GM21515 (cell line): ENCODE measurements at regions not wholly inside any gene's neighbourhood (a gene's known extent, or its start where the extent isn't known, plus 50 kb on each side); places are given as distances from the start of the nearest gene placed in this dataset.

Experiments
- ATAC-seq: cut with Tn5 transposase; IDR thresholded peaks from one replicate; pipeline ENCODE4 v1.9.1; 2021; ENCODE audit not compliant: unreplicated experiment

- no peak for ATAC-seq
Observed at GRCh38 chr12:127896661-127897060, 370.3 kb upstream of the TMEM132C start.

DNA sequence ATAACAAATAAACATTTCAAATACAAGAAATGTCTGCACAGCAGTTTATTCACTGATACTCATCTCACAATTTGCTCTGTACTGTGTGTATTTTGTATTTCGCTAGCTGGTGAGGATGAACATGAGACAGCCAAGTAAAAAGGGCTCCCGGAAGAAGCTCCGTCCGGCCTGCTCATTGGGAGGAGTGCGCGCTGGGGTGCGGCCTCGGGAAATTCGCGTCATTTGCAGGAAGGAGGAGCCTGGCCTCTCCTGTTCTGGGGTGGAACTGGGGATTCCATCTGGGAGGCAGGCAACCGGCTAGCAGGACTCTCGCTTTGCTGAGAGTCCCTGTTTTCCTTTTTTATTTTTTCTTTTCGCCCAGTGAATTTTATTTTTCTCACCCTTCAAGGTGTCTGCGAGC is 368.4 kb upstream of the TMEM132C start:
- no peak for ATAC-seq

DNA sequence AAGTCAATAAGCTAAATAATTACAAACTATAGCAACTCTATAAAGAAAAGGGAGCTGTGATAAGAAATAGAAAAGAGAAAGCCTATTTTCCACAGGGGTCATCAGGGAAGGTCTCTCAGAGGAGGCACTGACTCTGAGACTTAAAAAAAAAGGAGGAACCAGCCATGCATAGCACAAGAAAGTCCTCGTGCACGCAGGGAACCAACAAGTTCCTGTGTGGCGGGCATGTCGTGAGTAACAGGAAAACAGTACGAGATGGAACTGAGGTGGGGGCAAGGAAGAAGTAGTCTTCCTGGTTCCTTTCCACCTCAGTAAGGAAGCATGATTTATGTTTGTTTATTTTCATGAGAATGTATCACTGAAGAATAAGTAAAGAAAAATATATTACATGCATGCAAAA is 367.0 kb upstream of the TMEM132C start:
- no peak for ATAC-seq

GRCh38 chr12:127900386-127900785 is 366.6 kb upstream of the TMEM132C start:
- no peak for ATAC-seq

- ATAC-seq = no peak
Observed at GRCh38 chr12:127903146-127903545, 363.8 kb upstream of the TMEM132C start.

- ATAC-seq = no peak
Observed at GRCh38 chr12:127909041-127909440, 357.9 kb upstream of the TMEM132C start.

- no peak for ATAC-seq
Observed at GRCh38 chr12:127911291-127911690, 355.7 kb upstream of the TMEM132C start.

DNA sequence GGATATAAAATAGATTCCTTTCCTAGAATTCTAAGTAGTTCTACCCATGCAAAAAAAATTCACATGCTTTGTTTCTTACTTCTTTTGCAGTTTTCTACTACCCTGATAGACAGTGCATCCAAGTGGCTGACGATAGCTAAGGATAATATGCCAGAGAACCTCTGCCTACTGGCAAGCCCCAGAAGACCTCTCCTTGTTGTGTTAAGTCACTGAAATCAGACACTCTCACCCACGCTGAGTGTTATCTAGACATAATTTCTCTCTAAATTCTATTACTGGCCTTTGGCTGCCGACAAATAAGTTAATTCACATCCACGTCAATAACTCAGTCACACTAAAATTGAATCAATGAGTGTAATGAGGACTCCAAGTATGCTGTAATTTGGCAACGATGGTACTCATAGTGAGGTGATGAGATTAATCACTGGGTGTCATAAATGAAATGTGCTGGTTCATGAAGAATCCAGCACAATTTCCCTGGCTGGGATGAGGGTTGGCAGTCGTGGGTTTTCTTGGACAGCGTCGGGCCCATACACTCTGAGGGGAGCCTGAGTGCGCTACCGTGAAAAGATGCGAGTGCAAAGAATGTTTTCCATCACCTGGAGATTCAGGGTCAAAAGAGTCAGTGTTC is 354.8 kb upstream of the TMEM132C start:
- ATAC-seq = no peak

DNA sequence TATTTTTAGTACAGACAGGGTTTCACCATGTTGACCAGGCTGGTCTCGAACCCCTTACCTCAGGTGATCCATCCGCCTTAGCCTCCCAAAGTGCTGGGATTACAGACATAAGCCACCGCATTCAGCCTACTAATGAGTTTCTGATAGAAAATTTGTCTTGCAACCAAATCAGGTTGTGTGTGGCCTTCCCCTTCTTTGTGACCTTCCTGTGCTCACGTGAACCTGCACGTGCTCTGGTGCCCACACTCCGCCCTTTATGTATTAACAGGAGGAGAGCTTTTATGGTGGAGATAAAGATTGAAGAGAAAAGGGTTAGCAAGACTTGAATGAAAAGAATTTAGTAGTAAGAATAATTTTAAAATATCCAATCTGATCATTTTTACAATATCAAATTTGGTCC is 343.5 kb upstream of the TMEM132C start:
- ATAC-seq = no peak

DNA sequence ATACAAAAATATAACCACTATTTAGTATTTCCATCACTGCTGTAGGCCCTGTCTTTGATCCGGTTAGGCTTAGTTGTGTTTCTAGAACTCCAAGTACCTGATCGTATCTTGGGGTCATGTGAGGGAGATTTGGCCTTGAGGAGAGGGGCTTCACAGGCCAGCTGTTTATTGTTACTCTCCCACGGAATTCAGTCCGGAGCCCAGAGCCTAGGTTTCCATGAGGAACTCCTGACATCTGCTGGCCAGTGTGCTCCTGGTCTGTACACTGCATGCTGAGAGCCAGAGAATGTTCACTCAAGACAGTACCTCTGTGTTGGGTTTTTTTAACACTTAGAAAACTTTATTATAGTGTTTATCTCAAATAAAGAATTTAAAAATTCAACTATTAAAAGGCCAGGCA is 341.0 kb upstream of the TMEM132C start:
- ATAC-seq = no peak

DNA sequence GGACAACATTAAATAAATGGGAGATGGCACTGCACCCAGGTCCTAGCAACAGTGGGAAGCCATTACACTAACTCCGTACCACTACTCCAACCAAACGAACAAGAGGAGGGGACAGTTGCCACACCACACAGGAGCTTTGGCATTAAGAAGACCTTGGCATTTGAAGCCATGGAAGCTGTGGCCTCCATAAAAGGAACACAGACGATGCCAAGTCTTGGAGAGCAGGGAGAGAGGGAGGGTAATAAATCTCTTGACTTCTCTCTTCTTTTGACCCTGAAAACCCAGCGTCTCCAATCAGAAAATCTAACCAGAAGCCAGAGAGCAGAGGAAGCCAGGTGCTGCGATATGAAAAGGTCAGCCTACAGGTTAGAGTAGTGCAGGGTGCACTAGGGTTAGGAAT is 338.8 kb upstream of the TMEM132C start:
- no peak for ATAC-seq

DNA sequence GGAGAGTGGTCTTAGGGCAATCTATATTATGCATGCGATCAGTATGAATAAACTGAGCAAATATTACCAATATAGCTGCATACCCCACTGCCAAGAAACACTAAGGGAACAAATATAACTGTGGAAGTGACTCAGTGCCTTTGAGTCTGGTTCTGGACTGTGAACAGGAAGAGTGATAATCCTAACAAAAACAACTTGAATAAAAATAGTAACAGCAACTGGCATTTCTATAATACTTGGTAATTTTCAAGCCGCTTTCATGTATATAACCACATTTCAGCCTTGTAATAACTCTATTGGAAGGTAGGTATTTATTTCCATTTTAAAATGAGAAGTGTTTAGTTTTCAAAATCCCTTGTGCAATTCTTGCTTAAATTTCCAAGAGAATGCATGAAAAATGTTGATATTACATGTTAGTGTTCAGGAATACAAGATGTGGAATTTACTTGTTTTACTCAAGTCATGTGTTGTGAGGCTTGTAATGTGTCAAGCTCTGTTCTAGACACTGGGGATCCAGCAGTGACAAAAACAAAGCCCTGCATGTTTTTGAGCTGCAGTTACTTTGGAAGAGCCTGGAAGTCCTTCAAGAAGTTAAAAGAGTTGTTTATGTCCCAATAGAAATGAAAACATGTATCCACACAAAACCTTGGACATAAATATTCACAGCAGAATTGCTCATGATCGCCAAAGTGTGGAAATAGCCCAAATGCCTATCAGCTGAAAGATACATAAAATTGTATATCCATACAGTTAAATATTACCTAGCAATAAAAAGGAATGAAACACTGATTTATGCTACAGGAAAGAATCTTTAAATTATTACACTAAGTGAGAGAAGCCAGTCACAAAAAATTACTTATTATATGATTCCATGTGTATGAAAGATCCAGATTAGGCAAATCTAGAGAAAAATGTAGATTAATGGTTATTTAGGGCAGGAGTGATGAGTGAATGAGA is 338.1 kb upstream of the TMEM132C start:
- ATAC-seq = no peak

DNA sequence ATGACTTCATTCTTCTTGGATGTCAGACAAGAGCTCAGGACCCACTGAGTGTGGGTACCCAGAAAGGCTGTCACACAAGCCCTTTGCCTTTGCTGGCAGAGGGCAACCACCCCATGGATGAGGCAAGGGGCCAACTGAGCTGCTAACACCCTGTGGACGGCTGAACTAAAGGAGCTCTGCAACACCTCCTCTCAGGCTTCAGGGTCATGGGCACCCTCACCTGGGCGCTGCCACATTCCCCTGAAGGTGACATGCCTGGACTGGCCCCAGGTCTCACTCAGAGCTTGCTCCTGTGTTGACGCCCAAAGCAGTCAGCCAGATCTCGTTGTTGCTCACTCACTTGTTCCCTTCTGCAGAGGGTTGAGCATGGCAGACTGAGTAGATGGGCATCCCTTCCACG is 336.8 kb upstream of the TMEM132C start:
- no peak for ATAC-seq

- ATAC-seq = no peak
Observed at GRCh38 chr12:127934409-127934808, 332.6 kb upstream of the TMEM132C start.

DNA sequence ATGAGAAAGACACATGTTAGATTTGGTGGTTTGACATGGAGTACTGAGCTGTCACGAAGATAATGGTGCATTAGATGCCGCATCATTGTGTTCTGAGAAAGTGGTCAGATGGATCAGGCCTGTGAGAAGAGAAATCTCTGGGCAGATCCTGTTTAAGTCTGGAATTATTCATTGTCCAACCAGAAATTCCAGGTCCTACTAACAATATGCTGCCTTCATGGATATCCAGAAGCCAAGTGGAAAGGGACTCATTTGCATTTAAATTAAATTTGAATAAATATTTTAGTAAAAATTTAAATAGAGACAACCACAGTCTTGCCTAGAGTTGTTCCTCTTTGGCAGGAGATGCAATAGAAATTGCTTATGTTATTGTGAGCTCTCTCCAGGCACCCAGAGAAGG is 330.5 kb upstream of the TMEM132C start:
- no peak for ATAC-seq

DNA sequence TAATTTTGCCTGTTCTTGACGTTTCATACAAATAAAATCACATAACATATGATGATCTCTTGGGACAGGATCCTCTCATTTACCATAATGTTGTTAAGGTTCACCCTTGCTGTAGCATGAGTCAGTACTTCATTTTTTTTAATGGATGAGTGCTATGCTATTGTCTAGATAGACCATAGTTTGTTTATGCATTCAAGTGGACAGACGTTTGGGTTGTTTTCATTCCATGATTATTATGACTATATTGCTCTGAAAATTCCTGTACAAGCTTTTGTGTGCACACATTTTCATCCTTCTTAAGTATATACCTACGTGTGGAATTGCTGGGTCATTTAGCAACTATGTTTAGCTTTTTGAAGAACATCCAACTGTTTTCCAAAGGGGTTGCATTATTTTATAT is 325.6 kb upstream of the TMEM132C start:
- no peak for ATAC-seq

DNA sequence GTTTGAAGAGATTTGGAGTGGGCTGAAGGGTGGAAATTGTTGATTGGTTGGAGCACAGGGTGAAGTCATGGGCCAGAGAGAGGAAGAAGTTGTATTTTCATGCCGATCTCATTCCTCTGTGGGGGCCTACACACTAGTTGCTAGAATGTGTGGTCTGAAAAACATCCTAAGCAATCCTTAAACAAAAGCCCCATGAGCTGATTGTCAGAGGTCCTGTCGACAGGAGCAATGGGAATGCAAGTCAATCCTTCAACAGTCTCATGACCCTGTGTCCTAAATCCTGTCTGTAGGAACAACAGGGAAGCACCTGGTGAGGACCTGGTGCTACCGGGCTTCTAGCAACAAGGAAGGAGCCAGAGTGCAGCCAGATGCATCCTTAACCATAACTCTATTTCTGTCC is 324.0 kb upstream of the TMEM132C start:
- no peak for ATAC-seq

DNA sequence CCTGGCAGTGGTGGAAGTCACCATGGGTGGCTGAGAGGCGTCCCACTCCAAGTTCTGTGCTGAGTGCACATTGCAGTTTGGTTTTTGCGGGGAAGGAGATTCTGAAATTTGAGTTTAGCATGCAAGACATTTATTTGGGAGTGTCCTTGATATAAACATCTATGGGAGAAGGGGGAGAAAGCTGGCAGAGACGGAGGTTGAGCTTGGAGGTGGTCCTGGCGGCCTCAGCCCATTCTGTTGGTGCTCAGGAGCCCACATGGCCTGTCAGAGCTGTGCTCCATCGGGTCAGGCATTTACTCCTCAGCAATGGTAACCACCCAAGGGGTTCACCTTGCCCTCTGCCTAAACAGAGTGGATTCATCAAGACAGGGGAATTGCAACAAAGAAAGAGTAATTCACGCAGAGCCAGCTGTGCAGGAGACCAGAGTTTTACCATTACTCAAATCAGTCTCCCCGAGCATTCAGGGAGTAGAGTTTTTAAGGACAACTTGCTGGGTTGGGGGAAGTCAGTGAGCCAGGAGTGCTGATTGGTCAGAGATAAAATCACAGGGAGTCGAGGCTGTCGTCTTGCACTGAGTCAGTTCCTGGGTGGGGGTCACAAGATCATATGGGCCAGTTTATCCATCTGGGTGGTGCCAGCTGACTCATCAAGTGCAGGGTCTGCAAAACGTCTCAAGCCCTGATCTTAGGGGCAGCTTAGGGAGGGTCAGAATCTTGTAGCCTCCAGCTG is 323.3 kb upstream of the TMEM132C start:
- no peak for ATAC-seq

- no peak for ATAC-seq
Observed at GRCh38 chr12:127944211-127944899, 322.6 kb upstream of the TMEM132C start.

DNA sequence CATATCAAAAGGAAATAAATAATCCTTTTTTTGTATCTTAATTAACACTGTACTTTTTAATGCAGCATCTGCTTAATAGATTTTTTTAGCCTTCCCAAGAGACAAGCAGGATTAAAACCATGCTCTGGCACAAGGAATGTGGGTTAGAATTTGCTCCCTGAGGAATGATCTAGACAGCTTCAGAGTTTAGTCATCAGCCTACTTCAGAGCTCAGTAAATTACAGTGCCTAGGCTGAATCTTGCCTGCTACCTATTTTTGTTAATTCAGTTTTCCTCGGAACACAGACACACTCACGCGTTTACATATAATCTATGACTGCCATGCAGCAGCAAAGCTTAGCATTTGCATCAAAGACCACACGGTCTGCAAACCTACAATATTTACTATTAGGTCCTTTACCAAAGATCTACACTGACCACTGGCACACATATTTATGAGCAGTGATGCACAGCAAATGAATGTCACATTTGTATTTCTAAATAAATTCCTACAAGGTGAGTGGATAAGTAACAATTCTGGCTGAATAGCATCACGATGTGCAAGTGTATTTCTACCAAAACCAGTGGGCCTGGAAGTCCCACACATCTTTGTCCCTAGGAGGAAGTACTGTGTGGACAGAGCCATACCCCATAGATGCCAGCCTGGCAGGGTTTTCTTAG is 309.8 kb upstream of the TMEM132C start:
- ATAC-seq = no peak

GRCh38 chr12:127962303-127962702 is 304.7 kb upstream of the TMEM132C start:
- no peak for ATAC-seq
